ENCODE measurements at regions not wholly inside any gene's neighbourhood (a gene's known extent, or its start where the extent isn't known, plus 50 kb on each side); places are given as distances from the start of the nearest gene placed in this dataset.

DNA sequence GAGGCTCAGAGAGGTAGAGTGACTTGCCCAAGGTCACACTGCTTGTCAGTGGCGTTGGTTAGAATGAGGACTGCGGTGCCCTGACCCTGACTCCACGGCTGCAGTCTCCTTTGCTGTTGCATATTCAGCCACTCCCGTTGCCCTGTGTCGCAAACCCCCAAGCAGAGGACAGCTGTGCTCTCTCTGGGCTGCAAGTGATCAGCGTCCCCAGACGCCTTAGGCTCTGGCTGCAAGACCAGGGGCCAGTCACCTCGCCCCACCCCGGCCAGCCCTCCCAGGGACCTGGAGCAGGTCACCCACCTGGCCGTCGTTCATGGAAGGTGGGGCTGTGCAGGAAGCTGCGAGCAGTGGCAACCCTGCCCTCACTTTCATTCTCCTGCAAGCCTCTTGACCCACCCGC lies 51.7 kb upstream of the NANOS1 start:
- no peaks in the 10 kb centered on the region for H3K27me3 ChIP-seq (replicated peaks)
- no peaks in the 10 kb centered on the region for H3K36me3 ChIP-seq (replicated peaks)
- H3K27ac ChIP-seq, result no peak overlapping the region
- no peak overlapping the region for H3K4me3 ChIP-seq (ENCODE audit: low read depth, low read length)
- in situ Hi-C loops (cut with HindIII; ENCODE audit: low pct_ligation_motif_present, low sequenced_read_pairs), result no loop called here
- TF ChIP-seq, protein P1, sequence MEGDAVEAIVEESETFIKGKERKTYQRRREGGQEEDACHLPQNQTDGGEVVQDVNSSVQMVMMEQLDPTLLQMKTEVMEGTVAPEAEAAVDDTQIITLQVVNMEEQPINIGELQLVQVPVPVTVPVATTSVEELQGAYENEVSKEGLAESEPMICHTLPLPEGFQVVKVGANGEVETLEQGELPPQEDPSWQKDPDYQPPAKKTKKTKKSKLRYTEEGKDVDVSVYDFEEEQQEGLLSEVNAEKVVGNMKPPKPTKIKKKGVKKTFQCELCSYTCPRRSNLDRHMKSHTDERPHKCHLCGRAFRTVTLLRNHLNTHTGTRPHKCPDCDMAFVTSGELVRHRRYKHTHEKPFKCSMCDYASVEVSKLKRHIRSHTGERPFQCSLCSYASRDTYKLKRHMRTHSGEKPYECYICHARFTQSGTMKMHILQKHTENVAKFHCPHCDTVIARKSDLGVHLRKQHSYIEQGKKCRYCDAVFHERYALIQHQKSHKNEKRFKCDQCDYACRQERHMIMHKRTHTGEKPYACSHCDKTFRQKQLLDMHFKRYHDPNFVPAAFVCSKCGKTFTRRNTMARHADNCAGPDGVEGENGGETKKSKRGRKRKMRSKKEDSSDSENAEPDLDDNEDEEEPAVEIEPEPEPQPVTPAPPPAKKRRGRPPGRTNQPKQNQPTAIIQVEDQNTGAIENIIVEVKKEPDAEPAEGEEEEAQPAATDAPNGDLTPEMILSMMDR (IDR thresholded peaks at IDR 0.05; ENCODE audit: low read depth, low read length, missing control alignments), result no peak
- DNase-seq, result no peak

DNA sequence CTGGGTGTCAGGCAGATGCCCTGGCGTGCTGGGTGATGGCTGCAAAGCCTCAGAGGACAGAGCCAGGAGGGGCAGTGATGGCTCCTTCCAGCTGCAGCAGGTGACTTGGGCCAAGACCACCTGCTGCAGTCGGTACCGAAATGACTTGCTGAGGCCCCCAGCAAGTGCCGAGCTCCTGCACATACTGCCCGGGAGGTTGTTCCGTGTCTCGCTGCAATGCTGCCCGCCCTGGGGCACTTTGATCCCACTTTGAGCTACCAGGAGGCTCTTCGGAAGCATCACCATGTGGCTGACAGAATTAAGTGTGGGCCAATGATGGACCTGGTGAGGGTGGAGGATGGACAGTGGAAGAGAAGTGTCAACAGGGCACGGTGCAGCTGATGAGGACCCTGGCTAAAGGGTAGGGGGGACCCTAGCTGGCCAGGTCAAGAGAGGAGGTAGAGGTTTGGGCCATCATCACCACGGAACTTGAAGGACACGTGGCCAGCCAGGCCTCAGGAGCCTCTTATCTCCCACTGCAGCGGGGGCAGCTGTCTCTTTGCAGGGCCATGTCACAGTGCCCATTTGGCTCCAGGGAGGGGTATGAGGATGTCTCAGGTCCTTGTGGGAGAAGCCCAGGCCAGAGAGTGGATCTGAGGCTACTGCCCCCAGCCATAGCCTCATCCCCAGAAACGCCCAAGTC lies 51.1 kb upstream of the NANOS1 start:
- TF ChIP-seq, protein P1 (IDR thresholded peaks at IDR 0.05; ENCODE audit: low read depth, low read length, missing control alignments), result no peak
- DNase-seq, result no peak
- no peaks in the 10 kb centered on the region for H3K36me3 ChIP-seq (replicated peaks)
- H3K4me3 ChIP-seq (ENCODE audit: low read depth, low read length), result no peak overlapping the region
- in situ Hi-C loops (cut with HindIII; ENCODE audit: low pct_ligation_motif_present, low sequenced_read_pairs), result no loop called here
- no peaks in the 10 kb centered on the region for H3K27me3 ChIP-seq (replicated peaks)
- H3K27ac ChIP-seq, result no peak overlapping the region

DNA sequence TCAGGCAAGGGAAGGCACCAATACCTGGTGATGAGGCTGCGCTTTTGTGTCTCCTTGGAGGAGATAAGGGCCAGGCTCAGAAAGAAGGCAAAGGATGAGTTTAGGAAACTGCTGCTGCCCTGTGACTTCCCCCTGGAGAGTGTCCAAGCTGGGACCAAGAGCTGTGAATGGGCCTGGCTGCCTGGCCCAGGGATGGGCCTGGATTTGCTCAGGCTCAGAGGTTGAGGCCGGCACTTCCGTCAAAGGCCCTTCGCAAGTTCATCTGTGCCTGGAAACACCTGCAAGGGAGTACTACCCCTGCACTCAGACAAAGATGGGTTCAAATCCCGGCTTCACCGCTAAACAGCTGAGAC lies 50.5 kb upstream of the NANOS1 start:
- no peak overlapping the region for H3K27ac ChIP-seq
- no peak for DNase-seq
- TF ChIP-seq, protein P1 (IDR thresholded peaks at IDR 0.05; ENCODE audit: low read depth, low read length, missing control alignments), result no peak
- no peaks in the 10 kb centered on the region for H3K36me3 ChIP-seq (replicated peaks)
- no peaks in the 10 kb centered on the region for H3K27me3 ChIP-seq (replicated peaks)
- H3K4me3 ChIP-seq (ENCODE audit: low read depth, low read length), result no peak overlapping the region
- in situ Hi-C loops (cut with HindIII; ENCODE audit: low pct_ligation_motif_present, low sequenced_read_pairs), result no loop called here

GRCh38 chr10:118979661-118980060 lies 49.9 kb upstream of the NANOS1 start:
- Histone ChIP-seq H3K27me3 (replicated peaks) (no peaks in the 10 kb centered on the region), H3K4me3 (ENCODE audit: low read depth, low read length) (no peak overlapping the region), H3K36me3 (replicated peaks) (no peaks in the 10 kb centered on the region), H3K27ac (no peak overlapping the region)
- in situ Hi-C loops (cut with HindIII; ENCODE audit: low pct_ligation_motif_present, low sequenced_read_pairs), result no loop called here
- no peak for DNase-seq
- TF ChIP-seq, protein P1 (IDR thresholded peaks at IDR 0.05; ENCODE audit: low read depth, low read length, missing control alignments), result no peak
